Loucy (cell line): ENCODE measurements at regions not wholly inside any gene's neighbourhood (a gene's known extent, or its start where the extent isn't known, plus 50 kb on each side); places are given as distances from the start of the nearest gene placed in this dataset.

Experiments used
- H2AFZ ChIP-seq: fragments of 200-600 bp; sonication (generic); 2 replicates; pipeline ENCODE4 v1.6.0; 2016; ENCODE audit warnings: antibody characterized with exemption, mild to moderate bottlenecking, low read length, moderate library complexity
- H3F3A ChIP-seq: fragments of 200-600 bp; 2 replicates; pipeline ENCODE4 v1.6.0; 2016; ENCODE audit warnings: antibody characterized with exemption, low read depth, mild to moderate bottlenecking
- H3K27me3 ChIP-seq: fragments of 200-600 bp; sonication (generic); 2 replicates; pipeline ENCODE4 v1.6.1; 2014; ENCODE audit warnings: low read length, mild to moderate bottlenecking; ENCODE audit not compliant: insufficient read depth, poor library complexity, severe bottlenecking
- H3K36me3 ChIP-seq: fragments of 200-600 bp; sonication (generic); 2 replicates; pipeline ENCODE4 v1.6.1; 2016; ENCODE audit warnings: low read length; ENCODE audit not compliant: insufficient read depth
- H3K4me1 ChIP-seq: fragments of 200-600 bp; sonication (generic); 2 replicates; pipeline ENCODE4 v1.5.1; 2014; ENCODE audit warnings: low read length, mild to moderate bottlenecking; ENCODE audit not compliant: insufficient read depth, poor library complexity, severe bottlenecking
- H3K4me2 ChIP-seq: fragments of 200-600 bp; sonication (generic); 2 replicates; pipeline ENCODE4 v1.6.0; 2014; ENCODE audit warnings: antibody characterized with exemption, low read length, low read depth, mild to moderate bottlenecking; ENCODE audit not compliant: poor library complexity, severe bottlenecking
- H3K4me3 ChIP-seq: fragments of 200-600 bp; sonication (generic); 2 replicates; pipeline ENCODE4 v1.5.1; 2014; ENCODE audit warnings: low read length, mild to moderate bottlenecking, mixed read lengths; ENCODE audit not compliant: poor library complexity, severe bottlenecking
- H3K79me2 ChIP-seq: fragments of 200-600 bp; sonication (generic); 2 replicates; pipeline ENCODE4 v1.6.1; 2014; ENCODE audit warnings: low read length; ENCODE audit not compliant: insufficient read depth
- H3K9ac ChIP-seq: fragments of 200-600 bp; sonication (generic); 2 replicates; pipeline ENCODE4 v1.6.0; 2014; ENCODE audit warnings: mild to moderate bottlenecking, low read depth, low read length, moderate library complexity; ENCODE audit not compliant: poor library complexity, severe bottlenecking
- H3K9me2 ChIP-seq: fragments of 200-600 bp; sonication (generic); replicated peaks from 2 replicates; pipeline ENCODE4 v1.6.1; 2016; ENCODE audit warnings: low read depth, low read length, mixed read lengths
- H3K9me3 ChIP-seq: fragments of 200-600 bp; sonication (generic); 2 replicates; pipeline ENCODE4 v1.6.1; 2014; ENCODE audit warnings: mild to moderate bottlenecking, antibody characterized with exemption, low read length, low read depth; ENCODE audit not compliant: insufficient read depth
- H4K20me1 ChIP-seq: fragments of 200-600 bp; sonication (generic); 2 replicates; pipeline ENCODE4 v1.6.0; 2014; ENCODE audit warnings: antibody characterized with exemption, low read length, mild to moderate bottlenecking; ENCODE audit not compliant: insufficient read depth, poor library complexity, severe bottlenecking
- EZH2phosphoT487 ChIP-seq: fragments of 200-600 bp; IDR thresholded peaks from 2 replicates; pipeline ENCODE4 v1.6.1; 2018; ENCODE audit warnings: antibody characterized with exemption, mild to moderate bottlenecking, moderate library complexity, borderline replicate concordance
- TF ChIP-seq, protein P1 (sequence below): fragments of 200-600 bp; sonication (generic); conservative IDR thresholded peaks from 2 replicates; pipeline ENCODE4 v1.5.1; 2014; ENCODE audit warnings: mild to moderate bottlenecking, antibody characterized with exemption, low read length

DNA sequence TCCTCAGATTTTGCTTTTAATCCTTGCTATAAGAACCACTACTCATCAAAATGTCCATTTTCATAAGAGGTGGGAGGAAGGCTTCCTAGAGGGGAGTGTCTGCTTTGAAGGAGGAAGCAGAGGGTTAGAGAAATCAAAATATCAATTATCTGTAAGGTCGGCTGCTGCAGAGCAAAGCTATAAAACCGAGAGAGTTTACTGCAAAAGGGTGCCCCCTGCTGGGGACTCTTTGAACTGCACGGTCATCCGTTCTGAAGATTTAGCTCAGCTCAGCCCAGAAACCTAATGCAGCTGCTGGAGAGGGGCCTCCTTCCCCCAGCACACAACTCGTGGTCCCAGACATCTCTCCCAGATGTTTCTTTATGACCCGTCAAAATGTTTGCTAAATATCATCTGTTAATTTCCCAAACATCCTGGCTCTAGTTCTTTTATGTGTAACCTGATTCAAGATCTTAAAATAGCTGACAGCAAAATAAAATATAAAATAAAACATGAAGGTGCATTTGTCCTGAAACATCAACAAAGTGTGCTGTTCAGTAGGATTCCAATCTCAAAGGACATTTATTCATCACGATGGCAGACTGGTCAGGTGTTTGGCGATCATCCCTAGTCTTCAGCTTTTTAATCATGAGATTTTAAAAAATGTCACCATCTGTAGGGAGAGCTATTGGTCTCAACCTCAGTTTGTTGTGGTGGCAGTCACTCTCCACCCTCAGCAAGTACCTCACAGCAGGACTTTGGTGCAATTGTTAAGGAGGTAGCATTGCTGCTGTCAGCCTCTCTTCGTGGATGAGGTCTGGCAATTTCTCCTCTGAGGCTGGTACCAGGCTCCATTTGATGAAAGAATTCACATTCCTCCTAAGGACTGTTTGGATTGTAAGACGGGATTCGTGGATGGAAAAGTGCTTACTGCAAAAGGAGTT, 185.9 kb downstream of the MTX2 start:
- Histone ChIP-seq H3K4me2 (peak overlapping the region; percentile 28), H3K9me3 (no peaks in the 10 kb centered on the region), H3K9ac (no peak overlapping the region), H3K27me3 (no peaks in the 10 kb centered on the region), H3K36me3 (no peaks in the 10 kb centered on the region), H3F3A (no peaks in the 10 kb centered on the region), H3K9me2 (no peaks in the 10 kb centered on the region), H3K4me3 (no peak overlapping the region), H2AFZ (peak overlapping the region; percentile 34; the same call in 1 of the 2 replicates), H3K79me2 (no peaks in the 10 kb centered on the region), H3K4me1 (peaks cover 9% of the 10 kb centered on the region), H4K20me1 (no peaks in the 10 kb centered on the region)
- no peak for TF ChIP-seq EZH2phosphoT487
- TF ChIP-seq, protein P1, sequence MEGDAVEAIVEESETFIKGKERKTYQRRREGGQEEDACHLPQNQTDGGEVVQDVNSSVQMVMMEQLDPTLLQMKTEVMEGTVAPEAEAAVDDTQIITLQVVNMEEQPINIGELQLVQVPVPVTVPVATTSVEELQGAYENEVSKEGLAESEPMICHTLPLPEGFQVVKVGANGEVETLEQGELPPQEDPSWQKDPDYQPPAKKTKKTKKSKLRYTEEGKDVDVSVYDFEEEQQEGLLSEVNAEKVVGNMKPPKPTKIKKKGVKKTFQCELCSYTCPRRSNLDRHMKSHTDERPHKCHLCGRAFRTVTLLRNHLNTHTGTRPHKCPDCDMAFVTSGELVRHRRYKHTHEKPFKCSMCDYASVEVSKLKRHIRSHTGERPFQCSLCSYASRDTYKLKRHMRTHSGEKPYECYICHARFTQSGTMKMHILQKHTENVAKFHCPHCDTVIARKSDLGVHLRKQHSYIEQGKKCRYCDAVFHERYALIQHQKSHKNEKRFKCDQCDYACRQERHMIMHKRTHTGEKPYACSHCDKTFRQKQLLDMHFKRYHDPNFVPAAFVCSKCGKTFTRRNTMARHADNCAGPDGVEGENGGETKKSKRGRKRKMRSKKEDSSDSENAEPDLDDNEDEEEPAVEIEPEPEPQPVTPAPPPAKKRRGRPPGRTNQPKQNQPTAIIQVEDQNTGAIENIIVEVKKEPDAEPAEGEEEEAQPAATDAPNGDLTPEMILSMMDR = peak; percentile 95

- no peaks in the 10 kb centered on the region for H3F3A ChIP-seq
- H3K4me3 ChIP-seq = no peak overlapping the region
- H3K79me2 ChIP-seq = no peaks in the 10 kb centered on the region
- no peak overlapping the region for H3K4me2 ChIP-seq
- TF ChIP-seq, protein P1 = no peak
- TF ChIP-seq EZH2phosphoT487 = no peak
- H3K9ac ChIP-seq = no peak overlapping the region
- no peaks in the 10 kb centered on the region for H3K9me2 ChIP-seq
- no peaks in the 10 kb centered on the region for H3K9me3 ChIP-seq
- no peaks in the 10 kb centered on the region for H3K27me3 ChIP-seq
- no peaks in the 10 kb centered on the region for H4K20me1 ChIP-seq
- H3K36me3 ChIP-seq = no peaks in the 10 kb centered on the region
- no peak overlapping the region for H2AFZ ChIP-seq
- peaks cover 9% of the 10 kb centered on the region for H3K4me1 ChIP-seq
Observed at GRCh38 chr2:176455816-176456291, 186.6 kb downstream of the MTX2 start.

- no peaks in the 10 kb centered on the region for H4K20me1 ChIP-seq
- H3K36me3 ChIP-seq = no peaks in the 10 kb centered on the region
- no peaks in the 10 kb centered on the region for H3K9me2 ChIP-seq
- H3K4me1 ChIP-seq = peaks cover 9% of the 10 kb centered on the region
- no peaks in the 10 kb centered on the region for H3K27me3 ChIP-seq
- no peak overlapping the region for H3K4me3 ChIP-seq
- TF ChIP-seq EZH2phosphoT487 = no peak
- TF ChIP-seq, protein P1 = no peak
- H3F3A ChIP-seq = no peaks in the 10 kb centered on the region
- H3K4me2 ChIP-seq = no peak overlapping the region
- no peak overlapping the region for H3K9ac ChIP-seq
- H3K9me3 ChIP-seq = no peaks in the 10 kb centered on the region
- H3K79me2 ChIP-seq = no peaks in the 10 kb centered on the region
- no peak overlapping the region for H2AFZ ChIP-seq
Observed at GRCh38 chr2:176457481-176457880, 188.2 kb downstream of the MTX2 start.
